ENCODE measurements at regions not wholly inside any gene's neighbourhood (a gene's known extent, or its start where the extent isn't known, plus 50 kb on each side); places are given as distances from the start of the nearest gene placed in this dataset.

DNA sequence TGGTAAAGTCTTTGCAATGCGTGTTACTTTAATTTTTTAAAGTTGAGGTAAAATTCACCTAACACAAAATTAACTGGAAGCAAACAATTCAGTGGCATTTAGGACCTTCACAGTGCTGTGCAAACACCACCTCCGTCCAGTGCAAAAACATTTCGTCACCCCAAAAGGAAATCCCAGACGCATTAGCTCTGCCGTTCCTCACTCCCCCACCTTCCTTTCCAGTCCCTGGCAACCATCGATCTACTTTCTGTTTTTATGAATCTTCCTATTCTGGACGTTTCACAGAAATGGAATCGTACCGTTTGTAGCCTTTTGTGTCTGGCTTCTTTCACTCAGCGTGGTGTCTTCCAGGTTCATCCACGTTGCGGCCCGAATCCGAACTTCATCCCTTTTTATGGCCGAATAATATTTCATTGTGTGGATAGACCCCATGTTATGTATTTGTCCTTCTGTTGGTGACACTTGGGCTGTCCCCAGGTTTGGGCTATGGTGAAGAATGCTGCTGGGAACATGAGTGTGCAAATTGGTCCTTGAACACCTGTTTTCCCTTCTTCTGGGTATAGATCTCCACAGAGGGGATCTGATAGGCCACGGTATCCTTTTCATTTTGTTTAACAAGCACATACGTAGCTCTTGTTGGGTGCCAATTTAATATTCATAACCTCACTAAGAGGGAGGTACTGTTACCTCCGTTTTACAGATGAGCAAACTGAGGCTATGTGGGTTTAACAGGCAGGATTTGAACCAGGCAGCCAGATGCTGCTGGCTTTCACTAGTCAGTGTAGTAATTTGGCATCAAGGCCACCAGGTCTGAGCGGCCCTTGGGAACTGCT, 232.0 kb upstream of the GSE1 start:
- no peak for DNase-seq

GRCh38 chr16:85381738-85382592, 231.2 kb upstream of the GSE1 start:
- no peak for DNase-seq

DNA sequence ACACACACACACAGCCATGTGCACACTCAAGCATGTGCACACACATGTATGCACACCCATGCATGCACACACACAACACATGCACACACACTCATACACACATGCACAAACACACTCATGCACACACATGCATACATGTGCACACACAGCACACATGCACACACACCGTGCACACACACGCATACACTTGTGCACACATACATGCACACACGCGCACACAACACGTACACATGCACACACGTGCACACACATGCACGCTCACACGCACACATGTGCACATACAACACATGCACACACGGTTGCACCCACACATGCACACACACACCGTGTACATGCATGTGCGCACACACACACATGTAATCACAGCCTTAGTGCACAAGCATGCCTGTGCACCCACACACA, 230.4 kb upstream of the GSE1 start:
- DNase-seq: no peak

DNA sequence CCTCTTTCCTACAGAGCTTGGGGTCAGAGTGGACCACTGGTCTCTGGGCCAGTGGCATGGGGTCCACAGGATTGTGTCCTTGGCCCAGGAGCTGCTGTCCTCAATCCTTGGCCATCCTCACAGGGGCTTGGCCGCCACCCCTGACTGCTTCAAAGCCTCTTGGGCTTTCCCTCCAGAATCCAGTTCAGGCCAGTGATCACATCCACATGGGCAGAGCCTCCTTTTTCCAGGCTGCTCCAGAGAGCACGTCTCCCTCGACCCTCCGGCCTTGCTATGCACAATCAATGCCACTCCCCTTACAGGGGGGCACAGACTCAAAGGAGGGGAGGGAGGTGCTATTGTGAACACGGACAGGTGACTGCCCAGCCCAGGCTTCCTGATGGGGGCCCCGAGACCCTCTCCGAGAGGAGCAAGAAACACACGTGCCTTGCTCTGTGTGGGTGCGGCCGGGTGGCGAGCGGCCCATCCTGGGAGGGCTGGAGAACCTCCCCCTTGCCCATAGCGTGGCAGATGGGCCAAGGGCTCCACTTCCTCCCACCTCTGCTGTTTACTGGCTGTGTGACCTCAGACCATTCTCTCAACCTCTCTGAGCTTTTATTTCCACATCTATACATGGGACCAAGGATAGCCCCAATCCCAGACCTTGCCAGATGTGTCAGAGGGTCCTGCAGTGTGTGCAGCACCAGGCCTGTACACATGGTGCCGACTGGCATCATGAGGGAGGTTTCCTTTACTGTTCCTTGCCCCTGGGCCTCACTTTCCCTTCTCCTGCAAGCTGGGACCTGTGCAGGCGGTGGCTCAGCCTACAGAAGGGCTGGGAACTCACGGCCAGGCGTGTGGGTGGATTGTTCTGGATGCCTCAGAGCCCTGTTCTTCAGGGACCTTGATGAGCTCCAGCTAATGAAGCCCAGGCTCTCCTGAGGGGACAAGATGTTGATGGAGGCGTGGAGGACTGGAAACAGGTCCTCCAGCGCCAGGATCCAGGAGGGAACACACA, 229.0 kb upstream of the GSE1 start:
- DNase-seq: no peak

DNA sequence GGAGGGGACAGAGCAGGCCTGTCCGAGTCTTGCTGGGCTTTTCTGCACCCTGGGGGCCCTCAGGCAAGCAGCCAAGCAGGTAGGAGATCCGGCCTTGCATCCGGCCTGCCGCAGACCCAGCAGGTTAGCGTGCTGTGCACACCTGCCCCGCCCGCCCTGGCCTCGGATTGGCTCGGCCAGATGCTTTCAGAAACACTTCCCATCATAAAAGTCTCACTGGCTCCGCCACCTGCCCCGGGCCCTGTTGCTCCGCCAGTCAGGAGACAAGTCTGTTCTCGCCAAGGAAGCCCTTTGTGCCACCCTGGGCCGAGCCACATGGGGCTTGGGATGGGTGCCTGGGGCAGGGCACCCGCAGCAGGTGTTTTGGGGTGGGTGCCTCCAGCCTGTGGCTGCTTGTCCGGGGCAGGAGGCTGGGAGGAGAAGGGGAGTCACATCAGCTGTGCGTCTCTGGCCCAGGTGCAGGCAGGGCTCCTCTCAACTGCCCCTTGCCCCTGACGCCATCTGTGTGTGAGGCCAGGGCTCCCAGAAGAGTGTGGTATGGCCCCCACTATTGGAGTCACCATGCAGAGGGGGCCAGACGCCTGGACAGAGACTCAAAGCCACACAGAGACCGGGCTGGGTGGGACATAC, 228.2 kb upstream of the GSE1 start:
- DNase-seq: no peak

DNA sequence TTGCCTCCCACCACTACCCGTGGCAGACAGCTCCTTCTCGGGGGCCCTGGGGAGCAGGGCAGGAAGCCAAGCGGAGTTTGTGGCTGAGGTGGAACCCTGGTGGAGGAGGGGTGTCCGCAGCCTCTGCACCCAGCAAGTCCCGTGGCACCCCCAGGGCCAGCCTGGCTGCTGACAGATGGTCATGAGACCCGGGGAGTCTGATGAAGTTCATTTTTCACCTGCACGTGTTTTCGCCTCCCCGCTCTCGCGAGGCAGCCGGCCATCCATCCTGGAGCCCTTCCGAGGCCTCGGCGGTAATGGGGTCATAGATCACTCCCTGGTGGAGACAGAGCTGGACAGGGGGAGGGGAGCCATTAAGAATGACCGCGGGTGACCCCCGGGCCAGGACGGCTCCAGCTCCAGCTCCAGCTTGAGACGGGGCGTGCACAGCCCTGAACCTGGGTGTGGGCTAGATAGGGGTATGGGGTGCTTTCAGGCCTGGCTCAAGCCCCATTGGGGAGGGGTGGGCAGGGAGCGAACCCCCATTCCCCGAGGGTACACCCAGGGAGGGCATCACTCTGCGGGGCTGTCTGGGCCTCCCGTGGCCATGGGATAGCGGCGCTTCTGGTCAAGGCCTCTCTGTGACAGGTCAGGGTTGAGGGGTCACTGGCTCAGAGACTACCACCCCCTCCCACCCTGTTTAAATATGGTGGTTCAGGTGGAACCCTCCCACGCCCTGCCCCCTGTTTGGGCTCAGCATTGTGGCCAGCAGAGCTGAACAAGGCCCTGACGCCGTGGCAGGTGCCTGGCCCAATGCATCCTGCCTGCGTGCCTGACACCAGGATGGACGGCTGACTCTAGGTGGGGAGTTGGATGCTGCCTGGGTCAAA, 227.4 kb upstream of the GSE1 start:
- DNase-seq: no peak

- no peak for DNase-seq
Observed at GRCh38 chr16:85386467-85387170, 226.5 kb upstream of the GSE1 start.

DNA sequence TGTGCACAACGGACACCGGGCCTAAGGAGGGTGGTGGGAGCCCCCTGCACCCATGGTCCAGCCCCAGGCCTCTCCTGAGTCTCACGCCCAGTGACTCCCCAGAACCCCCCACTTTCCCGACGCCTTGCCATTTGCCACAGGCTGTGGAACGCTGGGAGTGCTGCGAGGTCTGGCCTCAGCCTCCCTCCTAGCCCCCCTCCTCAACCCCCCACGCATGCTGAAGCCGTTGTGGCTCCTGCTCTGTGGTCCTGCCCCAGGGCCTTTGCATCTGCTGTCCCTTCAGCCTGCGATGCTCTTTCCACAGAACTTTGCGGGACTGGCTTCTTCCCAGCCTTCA, 226.0 kb upstream of the GSE1 start:
- DNase-seq: no peak

DNA sequence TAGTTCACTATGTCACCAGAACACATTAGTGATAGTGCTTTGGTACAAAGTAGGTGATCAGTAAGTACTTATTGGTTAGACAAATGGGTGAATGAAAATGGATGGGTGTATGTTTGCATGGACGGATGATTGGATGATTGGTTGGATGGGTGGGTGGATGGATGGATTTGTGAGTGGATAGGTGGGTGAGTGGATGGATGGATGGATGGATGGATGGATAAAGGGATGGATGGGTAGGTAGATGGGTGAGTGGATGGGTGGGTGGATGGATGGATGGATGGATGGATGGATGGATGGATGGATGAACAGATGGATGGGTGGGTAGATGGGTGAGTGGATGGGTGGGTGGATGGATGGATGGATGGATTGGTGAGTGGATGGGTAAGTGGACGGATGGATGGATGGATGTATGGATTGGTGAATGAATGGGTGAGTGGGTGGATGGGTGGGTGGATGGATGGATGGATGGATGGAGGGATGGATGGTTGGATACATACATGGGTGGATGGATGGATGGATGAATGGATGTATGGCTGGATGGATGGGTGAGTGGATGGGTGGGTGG, 225.3 kb upstream of the GSE1 start:
- no peak for DNase-seq

- DNase-seq: no peak
Observed at GRCh38 chr16:85389679-85390470, 223.2 kb upstream of the GSE1 start.

DNA sequence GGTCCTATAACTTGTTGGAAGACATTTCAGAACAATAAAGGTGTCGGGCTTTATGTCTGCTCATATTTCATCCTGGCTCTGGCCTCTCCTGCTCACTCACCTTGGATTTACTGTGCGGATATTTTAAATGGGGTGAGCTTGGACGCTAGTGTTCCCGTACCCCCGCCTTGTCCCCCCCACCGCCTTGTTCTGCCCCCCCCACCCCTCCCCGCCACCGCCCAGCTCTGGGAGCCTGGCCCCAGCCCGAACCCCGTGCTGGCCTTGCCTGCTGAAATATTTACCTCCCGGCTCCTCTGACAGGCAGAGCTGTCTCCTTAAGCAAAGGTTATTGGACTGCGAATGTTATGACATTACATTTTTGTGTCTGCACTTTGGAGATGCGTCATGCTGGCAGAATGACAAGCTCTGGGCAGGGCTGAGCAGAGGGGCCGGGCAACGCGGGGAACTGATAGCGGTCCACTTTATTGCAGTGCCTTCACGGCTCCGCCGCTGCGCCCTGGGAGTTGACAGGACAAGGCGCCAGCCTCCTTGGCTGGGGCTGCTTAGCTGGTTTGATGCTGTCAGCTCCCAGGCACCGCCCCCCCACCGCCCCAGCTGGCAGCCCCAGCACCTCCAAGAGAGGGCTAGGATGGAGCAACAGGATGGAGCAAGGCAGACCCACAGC, 222.5 kb upstream of the GSE1 start:
- DNase-seq: no peak

DNA sequence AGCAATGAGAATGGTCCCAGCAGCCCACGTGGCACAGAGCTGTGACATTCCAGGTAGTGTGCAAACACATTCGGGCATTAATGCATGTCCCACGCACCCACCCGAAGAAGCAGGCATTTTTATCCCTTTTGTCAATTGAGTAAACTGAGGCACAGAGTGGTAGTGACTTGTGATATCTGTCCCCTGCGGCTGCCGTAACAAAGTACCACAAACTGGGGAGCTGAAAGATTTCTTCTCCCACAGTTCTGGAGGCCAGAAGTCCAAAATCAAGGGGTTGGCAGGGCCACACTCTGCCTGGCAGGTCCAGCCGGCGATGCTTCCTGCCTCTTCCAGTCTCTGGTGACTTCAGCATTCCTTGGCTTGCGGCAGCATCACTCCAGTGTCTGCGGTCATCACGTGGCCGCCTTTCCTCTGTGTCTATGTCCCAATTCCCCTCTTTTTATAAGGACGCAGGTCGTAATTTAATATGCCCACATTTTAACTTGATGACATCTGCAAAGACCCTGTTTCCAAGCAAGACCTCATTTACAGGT, 221.9 kb upstream of the GSE1 start:
- DNase-seq: no peak

DNA sequence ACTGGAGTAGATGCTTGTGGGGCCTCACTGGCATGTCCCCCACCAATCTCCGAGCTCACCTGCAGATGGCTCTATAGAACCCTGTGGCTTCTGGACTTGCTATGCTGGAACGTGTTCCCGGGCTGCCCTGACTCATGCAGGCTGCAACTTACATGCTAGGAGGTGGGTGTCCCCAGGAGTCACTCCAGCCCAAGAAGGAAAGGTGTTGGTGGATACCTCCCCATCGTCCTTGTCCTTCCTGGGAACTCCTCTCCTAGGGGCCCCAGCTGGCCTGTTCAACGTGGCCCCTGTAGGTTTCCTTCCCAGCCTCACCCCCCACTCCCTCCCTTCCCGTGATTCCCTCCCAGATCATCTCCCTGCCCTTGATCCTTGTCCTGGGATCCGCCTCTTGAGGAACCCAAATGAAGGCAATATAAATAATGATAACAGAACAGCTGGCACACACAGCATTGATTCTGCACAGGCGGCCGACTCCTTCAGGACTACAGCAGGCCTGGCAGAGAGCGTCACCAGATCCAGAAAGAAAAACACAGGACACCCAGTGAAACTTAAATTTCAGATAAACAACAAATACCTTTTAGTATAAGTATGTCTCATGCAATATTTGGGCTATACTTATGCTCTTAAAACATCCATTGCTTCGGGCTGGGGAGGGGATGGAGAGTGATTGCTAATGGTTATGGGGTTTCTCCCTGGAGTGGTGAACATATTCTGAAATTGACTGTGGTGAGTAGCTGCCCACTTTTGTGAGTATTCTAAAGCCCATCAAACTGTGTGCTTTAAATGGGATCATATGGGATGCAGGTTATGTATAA, 221.1 kb upstream of the GSE1 start:
- no peak for DNase-seq

DNA sequence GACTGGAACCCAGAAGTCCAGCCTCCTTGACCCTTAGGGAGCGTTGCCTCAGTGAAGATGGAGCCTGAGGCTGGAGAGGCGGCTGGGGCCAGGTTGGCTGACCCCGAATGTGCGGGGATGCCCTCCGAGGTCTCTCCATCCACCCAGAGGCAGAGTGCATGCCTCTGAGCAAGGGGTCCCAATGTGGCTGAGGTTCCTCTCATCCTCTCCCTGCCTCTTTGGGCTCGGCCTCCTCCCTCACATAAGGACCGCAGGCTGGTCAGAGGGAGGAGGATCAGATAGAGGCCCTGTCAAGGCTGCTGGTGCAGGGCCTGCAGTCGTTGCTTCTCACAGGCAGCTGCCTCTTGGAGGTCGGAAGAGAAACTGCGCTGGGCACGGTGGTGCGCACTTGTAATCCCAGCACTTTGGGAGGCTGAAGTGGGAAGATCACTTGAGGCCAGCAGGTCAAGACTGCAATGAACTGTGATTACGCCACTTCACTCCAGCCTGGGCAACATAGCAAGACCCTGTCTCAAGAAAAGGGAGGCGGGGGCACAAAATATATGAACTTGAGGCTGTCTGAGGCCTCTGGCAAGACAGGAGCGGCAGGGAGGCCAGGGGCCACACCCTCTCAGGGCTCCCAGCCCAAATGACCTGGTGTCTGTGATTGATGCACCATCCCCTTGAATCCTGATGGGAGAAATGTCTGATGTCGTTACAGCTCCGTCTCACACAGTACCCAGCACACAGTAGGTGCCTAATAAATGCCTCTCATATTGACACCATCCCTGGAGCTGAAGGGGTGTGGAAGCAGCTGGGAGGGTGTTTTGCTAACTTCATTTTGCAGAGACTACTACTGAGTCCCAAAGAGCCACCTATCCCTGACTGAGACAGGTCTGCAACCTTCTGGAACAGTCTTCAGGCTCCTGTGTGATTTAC, 220.1 kb upstream of the GSE1 start:
- no peak for DNase-seq

DNA sequence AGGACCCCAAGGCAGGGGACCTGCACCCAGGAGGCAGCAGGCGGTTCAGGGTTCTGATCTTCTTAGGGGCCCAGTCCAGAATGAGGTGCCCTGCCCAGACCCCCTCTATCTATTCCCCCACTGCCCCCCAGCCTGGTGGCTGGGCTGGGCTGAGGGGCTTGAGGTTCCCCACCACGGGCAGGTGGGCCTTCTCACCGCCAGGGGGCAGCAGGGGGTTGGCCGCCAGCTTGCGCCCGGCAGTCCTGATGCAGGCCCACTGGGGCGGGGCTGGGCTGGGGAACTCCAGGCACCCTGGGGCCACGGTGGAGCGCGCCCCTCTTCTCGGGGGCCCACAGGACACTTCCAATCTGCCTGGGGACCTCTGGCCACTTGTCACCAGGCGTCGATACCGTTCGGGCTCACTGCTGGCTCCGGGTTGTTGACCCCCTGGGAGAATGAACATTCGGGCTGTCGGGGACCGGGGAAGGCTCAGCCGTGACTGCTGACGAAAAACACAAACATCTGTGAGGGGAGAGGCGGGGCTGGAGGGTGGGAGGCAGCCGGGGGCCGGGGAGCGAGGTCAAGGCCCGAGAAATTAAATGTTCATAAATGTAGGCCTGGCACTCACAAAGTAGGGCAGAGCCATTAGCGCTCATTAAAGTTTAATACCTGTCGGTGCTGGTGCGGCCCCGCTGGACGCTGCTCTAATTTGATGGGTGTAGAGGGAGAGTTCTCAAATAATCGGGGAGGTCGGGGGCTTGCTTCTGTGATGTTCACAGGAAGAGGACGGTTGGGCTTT, 219.3 kb upstream of the GSE1 start:
- peak; percentile 65 for DNase-seq
